ENCODE measurements at regions not wholly inside any gene's neighbourhood (a gene's known extent, or its start where the extent isn't known, plus 50 kb on each side); places are given as distances from the start of the nearest gene placed in this dataset.

DNA sequence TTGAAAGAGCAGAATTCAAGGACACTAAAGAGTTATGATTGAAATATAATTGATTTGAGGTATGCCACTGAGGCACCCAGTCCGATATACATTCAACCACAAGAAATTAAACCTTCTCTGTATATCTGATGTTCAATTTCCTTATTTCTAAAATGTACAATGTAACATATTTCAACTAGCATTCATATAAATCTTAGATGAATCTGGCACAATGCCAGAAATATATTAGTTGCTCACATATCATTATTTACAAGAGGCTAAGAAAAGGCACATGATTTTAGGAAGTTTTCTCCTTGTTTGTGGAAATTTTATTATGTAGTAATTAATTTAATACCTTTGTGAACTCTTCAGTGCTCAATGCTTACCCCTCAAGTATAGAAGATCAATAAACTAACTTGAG is 532.3 kb downstream of the KCNA4 start:
- no peak overlapping the region for H3K27ac ChIP-seq (ENCODE audit: poor library complexity, severe bottlenecking)
- no peak for ATAC-seq (ENCODE audit: low read depth)
- DNase-seq (ENCODE audit: low spot score), result no peak
- H3K36me3 ChIP-seq (ENCODE audit: low read depth), result no peaks in the 10 kb centered on the region
- TF ChIP-seq CTCF (IDR thresholded peaks at IDR 0.05; ENCODE audit: poor library complexity, severe bottlenecking), result no peak
- H3K27me3 ChIP-seq (ENCODE audit: insufficient read depth, poor library complexity, severe bottlenecking), result no peaks in the 10 kb centered on the region
- no peak overlapping the region for H3K4me3 ChIP-seq (ENCODE audit: severe bottlenecking)
- H3K4me1 ChIP-seq (ENCODE audit: insufficient read depth, poor library complexity, severe bottlenecking), result no peaks in the 10 kb centered on the region
- no peaks in the 10 kb centered on the region for H3K9me3 ChIP-seq (ENCODE audit: severe bottlenecking)

DNA sequence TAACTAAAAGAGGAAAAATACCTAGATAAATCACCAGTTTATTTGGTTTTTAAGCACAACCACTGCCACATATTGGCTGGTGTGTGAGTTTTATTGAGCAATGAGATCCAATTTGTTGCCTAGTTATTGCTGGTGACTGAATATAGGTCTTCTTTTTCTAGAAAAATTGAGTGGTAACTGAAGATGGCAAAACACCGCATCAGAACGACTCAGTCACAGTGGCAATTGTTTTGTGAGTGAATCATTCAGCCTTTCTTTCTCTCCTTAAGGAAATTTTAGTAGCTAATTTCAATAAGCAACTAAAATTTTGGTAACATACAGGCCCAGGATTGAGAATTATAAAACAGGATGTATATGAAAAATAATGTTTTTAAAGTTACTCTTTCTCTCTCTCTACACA is 533.0 kb downstream of the KCNA4 start:
- no peak for TF ChIP-seq CTCF (IDR thresholded peaks at IDR 0.05; ENCODE audit: poor library complexity, severe bottlenecking)
- Histone ChIP-seq H3K27ac (ENCODE audit: poor library complexity, severe bottlenecking) (no peak overlapping the region), H3K4me3 (ENCODE audit: severe bottlenecking) (no peak overlapping the region), H3K36me3 (ENCODE audit: low read depth) (no peaks in the 10 kb centered on the region), H3K27me3 (ENCODE audit: insufficient read depth, poor library complexity, severe bottlenecking) (no peaks in the 10 kb centered on the region), H3K4me1 (ENCODE audit: insufficient read depth, poor library complexity, severe bottlenecking) (no peaks in the 10 kb centered on the region), H3K9me3 (ENCODE audit: severe bottlenecking) (no peaks in the 10 kb centered on the region)
- DNase-seq (ENCODE audit: low spot score) (no peak), ATAC-seq (ENCODE audit: low read depth) (no peak)

DNA sequence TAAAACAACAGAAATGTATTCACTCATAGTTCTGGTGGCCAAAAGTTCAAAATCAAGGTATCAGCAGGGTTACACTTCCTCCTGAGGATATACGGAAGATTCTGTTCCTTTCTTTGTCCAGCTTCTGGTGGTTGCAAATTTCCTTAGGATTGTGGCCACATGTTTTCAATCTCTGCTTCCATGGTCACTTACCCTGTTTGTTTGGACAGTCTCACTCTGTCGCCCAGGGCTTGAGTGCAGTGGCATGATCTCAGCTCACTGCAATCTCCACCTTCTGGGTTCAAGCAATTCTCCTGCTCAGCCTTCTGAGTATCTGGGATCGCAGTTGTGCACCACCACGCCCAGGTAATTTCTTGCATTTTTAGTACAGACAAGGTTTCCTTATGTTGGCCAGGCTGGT is 534.3 kb downstream of the KCNA4 start:
- Histone ChIP-seq H3K4me3 (ENCODE audit: severe bottlenecking) (no peak overlapping the region), H3K27me3 (ENCODE audit: insufficient read depth, poor library complexity, severe bottlenecking) (no peaks in the 10 kb centered on the region), H3K4me1 (ENCODE audit: insufficient read depth, poor library complexity, severe bottlenecking) (no peaks in the 10 kb centered on the region), H3K27ac (ENCODE audit: poor library complexity, severe bottlenecking) (no peak overlapping the region), H3K36me3 (ENCODE audit: low read depth) (no peaks in the 10 kb centered on the region), H3K9me3 (ENCODE audit: severe bottlenecking) (no peaks in the 10 kb centered on the region)
- DNase-seq (ENCODE audit: low spot score) (no peak), ATAC-seq (ENCODE audit: low read depth) (no peak)
- TF ChIP-seq CTCF (IDR thresholded peaks at IDR 0.05; ENCODE audit: poor library complexity, severe bottlenecking), result no peak

GRCh38 chr11:29481738-29482137 is 535.1 kb downstream of the KCNA4 start:
- no peaks in the 10 kb centered on the region for H3K36me3 ChIP-seq (ENCODE audit: low read depth)

GRCh38 chr11:29480981-29481380 is 535.8 kb downstream of the KCNA4 start:
- ATAC-seq (ENCODE audit: low read depth), result no peak
- H3K4me3 ChIP-seq (ENCODE audit: severe bottlenecking), result no peak overlapping the region
- no peak overlapping the region for H3K27ac ChIP-seq (ENCODE audit: poor library complexity, severe bottlenecking)
- no peak for TF ChIP-seq CTCF (IDR thresholded peaks at IDR 0.05; ENCODE audit: poor library complexity, severe bottlenecking)
- no peaks in the 10 kb centered on the region for H3K9me3 ChIP-seq (ENCODE audit: severe bottlenecking)
- H3K27me3 ChIP-seq (ENCODE audit: insufficient read depth, poor library complexity, severe bottlenecking), result no peaks in the 10 kb centered on the region
- no peak for DNase-seq (ENCODE audit: low spot score)
- no peaks in the 10 kb centered on the region for H3K4me1 ChIP-seq (ENCODE audit: insufficient read depth, poor library complexity, severe bottlenecking)
- no peaks in the 10 kb centered on the region for H3K36me3 ChIP-seq (ENCODE audit: low read depth)

More at GRCh38 chr11:29481738-29482137, 535.1 kb downstream of the KCNA4 start:
- no peak for TF ChIP-seq CTCF (IDR thresholded peaks at IDR 0.05; ENCODE audit: poor library complexity, severe bottlenecking)
- no peak for ATAC-seq (ENCODE audit: low read depth)
- Histone ChIP-seq H3K4me3 (ENCODE audit: severe bottlenecking) (no peak overlapping the region), H3K27ac (ENCODE audit: poor library complexity, severe bottlenecking) (no peak overlapping the region), H3K4me1 (ENCODE audit: insufficient read depth, poor library complexity, severe bottlenecking) (no peaks in the 10 kb centered on the region), H3K9me3 (ENCODE audit: severe bottlenecking) (no peaks in the 10 kb centered on the region), H3K27me3 (ENCODE audit: insufficient read depth, poor library complexity, severe bottlenecking) (no peaks in the 10 kb centered on the region)
- DNase-seq (ENCODE audit: low spot score), result no peak

Data from RWPE2 (cell line).